C4-2B (cell line): ENCODE measurements at regions not wholly inside any gene's neighbourhood (a gene's known extent, or its start where the extent isn't known, plus 50 kb on each side); places are given as distances from the start of the nearest gene placed in this dataset.

Experiments used
- ZFX ChIP-seq: fragments of 450-650 bp; IDR thresholded peaks from 2 replicates; pipeline ENCODE4 v1.6.1; 2017
- TF ChIP-seq, protein P1 (sequence below): fragments of 450-650 bp; conservative IDR thresholded peaks from 2 replicates; pipeline ENCODE4 v1.5.1; 2017; ENCODE audit warnings: mild to moderate bottlenecking

DNA sequence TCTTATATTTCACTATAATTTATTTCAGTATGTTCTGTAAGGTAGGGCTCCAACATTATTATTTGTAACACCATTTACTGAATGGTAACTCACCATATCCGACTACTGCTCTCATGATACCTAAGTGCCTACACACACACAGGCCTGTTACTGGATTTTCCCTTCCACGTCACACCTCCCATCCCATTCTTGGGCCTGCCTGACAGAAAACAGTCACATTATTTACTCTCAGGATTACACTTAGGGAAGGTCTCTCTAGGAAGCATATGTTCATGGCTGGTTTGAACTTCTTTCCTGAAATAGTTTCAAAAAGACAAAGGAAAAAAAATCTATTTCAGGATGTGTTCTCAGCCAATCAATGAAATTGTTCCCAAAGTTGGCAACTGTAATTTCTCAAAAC lies 102.3 kb upstream of the DOCK9 start:
- TF ChIP-seq, protein P1, sequence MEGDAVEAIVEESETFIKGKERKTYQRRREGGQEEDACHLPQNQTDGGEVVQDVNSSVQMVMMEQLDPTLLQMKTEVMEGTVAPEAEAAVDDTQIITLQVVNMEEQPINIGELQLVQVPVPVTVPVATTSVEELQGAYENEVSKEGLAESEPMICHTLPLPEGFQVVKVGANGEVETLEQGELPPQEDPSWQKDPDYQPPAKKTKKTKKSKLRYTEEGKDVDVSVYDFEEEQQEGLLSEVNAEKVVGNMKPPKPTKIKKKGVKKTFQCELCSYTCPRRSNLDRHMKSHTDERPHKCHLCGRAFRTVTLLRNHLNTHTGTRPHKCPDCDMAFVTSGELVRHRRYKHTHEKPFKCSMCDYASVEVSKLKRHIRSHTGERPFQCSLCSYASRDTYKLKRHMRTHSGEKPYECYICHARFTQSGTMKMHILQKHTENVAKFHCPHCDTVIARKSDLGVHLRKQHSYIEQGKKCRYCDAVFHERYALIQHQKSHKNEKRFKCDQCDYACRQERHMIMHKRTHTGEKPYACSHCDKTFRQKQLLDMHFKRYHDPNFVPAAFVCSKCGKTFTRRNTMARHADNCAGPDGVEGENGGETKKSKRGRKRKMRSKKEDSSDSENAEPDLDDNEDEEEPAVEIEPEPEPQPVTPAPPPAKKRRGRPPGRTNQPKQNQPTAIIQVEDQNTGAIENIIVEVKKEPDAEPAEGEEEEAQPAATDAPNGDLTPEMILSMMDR, result no peak
- TF ChIP-seq ZFX, result no peak
